GM18511 (cell line): ENCODE measurements at regions not wholly inside any gene's neighbourhood (a gene's known extent, or its start where the extent isn't known, plus 50 kb on each side); places are given as distances from the start of the nearest gene placed in this dataset.
"Not testable (repeated sequence)": the region's sequence is repeated elsewhere in the genome, so short reads cannot be mapped to it uniquely, and the experiment has no call there.

Source experiments
- ATAC-seq: cut with Tn5 transposase; IDR thresholded peaks from one replicate; pipeline ENCODE4 v1.9.1; 2021; ENCODE audit warnings: mild to moderate bottlenecking, moderate library complexity; ENCODE audit not compliant: unreplicated experiment

DNA sequence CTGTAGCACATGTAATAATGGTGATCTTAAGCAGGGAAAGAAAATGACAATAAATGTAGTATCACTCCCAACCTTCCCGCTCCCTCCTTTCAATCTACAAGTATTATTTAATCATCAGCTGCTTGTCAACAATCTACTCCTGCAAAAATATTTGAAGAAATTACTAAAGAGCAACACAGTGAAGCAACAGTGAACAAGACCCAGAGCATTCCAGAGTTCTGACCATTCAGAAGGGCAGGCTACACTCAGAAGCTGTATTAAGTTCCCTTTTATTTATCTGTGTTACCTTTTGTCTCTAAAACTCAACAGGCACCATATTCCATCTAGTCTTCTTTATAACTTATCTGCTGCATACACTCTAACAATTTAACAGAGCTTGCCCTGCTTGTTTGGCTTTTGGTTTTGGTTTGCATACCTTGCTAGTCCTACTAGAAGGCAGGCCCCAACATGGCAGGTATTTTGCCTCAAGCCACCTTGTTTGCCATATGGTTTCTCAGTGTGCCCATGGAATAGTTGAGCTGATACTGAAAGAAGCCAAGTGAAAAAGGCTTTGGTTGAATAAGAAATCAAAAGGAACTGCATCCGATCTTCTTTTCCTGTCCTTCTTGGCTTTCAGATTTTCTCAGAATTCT, 253.9 kb downstream of the CEMIP2 start:
- ATAC-seq, result no peak

DNA sequence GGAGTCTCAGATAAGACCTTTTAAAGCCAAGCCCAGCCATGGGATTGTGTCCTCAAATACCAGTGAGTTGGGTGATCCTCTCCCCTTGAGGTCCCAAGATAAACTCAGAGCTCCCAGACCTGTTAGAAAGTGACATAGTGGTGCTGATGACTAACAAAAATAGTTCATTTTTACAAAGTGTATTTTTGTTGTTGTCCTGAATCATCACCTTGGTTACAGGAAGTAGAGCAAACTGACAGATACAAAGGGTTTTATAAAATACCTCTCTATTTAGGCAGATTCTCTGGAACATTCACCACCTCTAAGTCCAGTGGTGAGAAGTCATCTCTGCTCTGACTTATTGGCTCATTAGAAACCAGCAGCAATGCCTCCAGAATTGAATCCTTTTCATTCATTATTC, 259.3 kb downstream of the CEMIP2 start:
- no peak for ATAC-seq

GRCh38 chr9:71508141-71508540, 260.2 kb downstream of the CEMIP2 start:
- not testable (repeated sequence) for ATAC-seq

DNA sequence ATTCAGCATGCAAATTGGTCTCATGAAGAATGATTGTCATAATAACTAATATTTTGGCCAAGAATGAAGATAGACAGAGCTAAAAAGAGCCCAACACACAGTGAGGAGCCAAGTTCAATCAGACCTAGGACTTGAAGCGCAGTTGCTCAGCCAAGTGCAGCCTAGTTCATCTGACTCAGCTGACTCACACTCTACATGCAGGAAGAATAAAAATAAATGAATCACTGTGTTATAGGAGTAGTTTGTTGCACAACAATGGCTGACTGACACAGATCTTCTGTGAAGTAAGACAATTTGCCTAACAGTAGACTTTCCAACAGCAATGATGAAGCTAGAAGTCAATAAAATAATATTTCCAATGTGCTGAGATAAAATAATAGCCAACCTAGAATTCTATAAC, 261.5 kb downstream of the CEMIP2 start:
- ATAC-seq, result no peak

DNA sequence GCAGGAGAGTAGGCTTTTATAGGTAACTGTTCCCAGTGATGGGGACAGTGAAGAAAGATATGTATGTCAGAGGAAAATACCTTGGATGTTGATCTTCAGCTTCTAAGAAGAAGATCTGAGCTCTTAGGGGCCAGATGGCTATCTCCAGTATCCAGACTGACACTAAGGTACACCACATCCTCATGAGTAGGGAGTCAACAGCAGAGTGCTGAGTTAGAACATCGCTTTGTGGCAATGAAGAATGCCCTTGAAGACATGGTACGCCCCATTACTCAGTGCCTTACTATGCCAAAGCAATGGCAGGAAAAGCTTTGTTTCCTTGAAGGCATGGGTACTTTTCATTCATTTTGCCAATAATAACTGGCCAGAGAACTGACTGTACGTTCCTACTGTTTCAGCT, 263.7 kb downstream of the CEMIP2 start:
- ATAC-seq, result no peak

DNA sequence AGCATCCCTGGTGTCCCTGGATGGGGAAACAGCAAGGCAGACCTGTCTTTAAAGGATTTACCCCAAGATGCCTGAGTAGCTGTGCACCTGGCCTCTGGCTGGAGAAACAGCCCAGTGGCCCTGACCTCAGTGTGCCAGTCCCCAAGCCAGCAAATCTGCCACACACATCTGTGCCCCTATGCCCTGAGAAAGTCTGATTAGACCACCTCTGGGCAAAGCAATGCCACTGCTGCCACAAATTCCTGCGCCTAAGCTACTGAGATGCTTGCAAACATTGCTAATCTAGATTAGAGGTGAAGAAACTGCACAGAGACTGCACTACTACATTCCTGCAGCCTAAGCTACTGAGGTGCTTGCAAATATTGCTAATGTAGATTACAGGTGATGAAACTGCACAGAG, 269.6 kb downstream of the CEMIP2 start:
- ATAC-seq, result no peak

- peak; percentile 50 for ATAC-seq
Measured at GRCh38 chr9:71490810-71491209, 277.5 kb downstream of the CEMIP2 start.

- ATAC-seq, result no peak
Measured at GRCh38 chr9:71487061-71487460, 281.3 kb downstream of the CEMIP2 start.

GRCh38 chr9:71485326-71485725, 283.0 kb downstream of the CEMIP2 start:
- no peak for ATAC-seq

GRCh38 chr9:71483436-71483835, 284.9 kb downstream of the CEMIP2 start:
- no peak for ATAC-seq

GRCh38 chr9:71479621-71480020, 288.7 kb downstream of the CEMIP2 start:
- ATAC-seq, result no peak

DNA sequence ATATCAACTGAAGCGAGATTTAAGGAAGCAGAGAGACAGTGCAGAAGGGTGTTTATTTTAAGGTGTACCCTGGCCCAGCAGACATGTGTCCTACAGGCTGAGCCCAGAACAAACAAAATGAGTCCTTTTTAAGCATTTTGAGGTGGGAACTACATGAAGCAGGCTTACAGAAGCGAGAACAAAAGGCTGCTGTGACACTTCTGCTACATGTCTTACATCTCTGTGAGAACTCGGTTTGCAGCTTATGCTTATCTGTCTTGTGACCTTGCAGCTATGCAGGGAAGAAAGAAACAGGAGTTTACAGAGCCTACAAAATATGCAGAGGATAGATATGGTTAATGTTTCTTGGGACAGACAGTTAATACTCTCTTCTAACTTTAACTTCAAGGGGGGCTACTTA, 295.9 kb downstream of the CEMIP2 start:
- ATAC-seq, result no peak

DNA sequence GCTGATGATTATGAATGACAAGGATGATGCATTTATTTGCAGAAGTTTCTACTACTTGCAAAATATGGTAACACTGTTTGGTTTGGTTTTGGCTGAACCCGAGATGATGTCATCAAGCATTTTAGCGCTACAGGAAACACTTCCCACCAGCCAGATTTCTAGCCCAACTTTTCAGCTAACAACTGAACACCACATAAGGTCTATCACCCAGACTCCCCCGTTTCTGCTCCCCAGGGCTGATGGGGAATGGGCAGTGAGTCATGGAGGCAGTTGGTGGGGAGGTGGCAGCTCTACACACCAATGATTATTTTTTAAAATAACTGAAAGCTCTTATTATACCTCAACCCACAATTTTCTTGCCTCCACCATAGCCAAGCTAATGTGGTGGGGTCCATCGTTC, 302.9 kb downstream of the CEMIP2 start:
- no peak for ATAC-seq

DNA sequence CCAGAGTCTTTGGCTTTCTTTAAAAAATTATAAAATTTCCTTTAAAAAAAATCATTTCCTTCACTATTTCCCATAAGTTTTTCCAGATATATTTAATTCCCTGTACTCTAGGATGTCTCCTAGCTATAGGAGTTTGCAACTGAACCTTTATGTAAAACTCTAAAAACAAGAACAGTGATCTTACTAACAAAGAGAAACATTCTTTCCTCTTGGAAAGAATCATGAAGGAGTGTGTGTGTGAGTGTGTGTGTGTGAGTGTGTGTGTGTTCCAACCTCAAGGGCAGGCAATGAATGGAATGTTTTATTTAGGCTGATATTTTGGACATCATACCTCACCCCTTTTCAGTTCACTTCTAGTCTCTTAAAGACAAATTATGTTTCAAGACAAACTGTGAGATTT, 309.2 kb downstream of the CEMIP2 start:
- ATAC-seq, result no peak

DNA sequence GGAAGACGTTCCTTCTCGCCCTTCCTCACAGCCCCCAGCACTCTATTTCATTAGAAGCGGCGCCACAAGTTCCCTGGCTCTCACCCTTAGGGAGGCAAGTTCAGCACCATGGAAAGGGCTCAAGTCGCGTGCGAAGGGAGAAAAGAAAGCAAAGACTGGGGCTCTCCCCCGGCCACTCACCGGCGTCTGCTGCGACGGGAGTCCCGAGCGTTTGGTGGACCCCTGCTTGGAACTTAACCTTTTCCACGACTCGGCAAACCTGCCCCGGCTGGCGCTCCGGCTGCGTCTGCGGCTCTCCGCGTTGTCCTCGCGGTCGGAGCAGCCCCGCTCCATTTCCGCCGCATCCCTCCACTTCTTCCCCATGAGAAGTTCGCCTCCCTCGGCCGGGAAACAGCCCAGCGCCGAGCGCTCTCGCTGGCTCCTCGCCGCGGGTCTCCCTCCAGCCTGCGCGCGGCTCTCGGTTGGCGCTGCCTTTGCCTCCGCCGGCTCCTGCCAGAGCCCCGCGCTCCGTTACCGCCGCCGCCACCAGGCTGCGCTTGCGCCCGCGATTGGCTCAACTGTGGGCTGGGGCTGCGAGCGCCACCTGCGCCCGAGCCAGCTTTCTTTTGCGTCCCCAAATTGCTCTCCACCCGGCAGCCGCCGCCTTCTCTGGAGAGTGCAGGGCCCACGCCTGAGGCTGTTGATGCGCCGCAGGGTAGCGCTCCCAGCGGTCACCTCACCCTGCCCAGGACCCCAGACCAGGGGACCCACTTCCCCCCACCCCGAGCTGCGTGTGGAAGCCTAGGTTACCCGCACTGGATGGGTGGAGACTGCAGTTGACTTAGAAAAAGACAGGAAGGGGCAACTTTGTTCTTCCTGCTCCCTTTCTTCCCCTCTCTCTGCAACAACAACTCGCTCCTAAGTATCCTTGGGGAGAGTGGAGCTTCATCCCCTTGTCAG, 321.6 kb downstream of the CEMIP2 start:
- peak; percentile 84 for ATAC-seq

DNA sequence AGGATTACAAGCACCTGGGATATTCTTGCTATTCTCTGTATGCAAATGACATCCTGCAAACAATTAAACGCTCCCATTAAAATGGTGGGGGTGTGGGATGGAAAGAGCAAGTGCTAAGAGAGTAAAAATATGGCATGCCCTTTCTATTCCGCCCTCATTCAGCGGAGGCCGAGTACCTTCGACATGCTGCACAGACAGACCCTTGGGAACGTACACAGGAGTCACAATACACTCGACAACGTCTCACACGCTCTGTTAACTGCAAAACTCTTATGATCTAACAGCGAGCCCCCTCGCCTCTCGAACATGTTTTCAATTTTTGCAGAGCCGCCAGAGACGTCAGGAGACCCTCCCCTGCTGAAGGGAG, 322.2 kb downstream of the CEMIP2 start:
- ATAC-seq, result no peak

DNA sequence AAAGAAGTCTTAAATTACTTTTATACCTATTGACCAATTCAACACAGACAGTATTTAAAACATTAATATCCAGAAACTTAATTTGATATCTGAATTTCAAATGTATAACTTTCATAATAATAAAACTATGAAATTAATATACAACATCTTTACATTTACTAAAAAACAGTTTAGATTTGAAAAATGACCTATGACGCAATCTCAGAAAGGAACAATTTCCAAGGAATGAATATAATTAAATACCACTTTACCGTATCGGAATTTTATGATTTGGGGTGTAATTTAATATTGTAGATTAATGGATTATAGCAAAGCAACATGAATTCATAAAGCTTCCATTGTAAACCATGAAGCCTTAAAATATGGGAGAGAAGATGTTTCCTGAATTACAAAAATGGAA, 321.5 kb upstream of the TRPM3 start:
- no peak for ATAC-seq

GRCh38 chr9:71441266-71441665, 319.8 kb upstream of the TRPM3 start:
- ATAC-seq, result no peak

DNA sequence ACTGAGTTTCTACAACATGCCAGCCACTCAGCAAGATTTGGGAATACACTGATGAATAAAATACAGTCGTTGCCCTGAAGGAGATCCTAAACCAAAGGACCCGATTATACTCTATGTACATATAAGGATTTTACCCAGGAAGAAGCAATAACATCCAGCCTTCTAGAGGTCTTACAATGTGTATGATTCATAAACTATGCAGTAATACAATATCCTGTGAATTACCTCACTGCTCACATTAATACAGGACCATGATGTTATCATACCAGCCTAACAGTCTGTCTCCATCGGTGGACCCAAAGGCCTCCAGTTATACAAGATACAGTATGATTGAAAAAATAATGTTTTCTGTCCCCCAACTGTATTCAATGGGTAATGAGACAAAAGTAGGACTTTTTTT, 310.5 kb upstream of the TRPM3 start:
- ATAC-seq, result no peak

DNA sequence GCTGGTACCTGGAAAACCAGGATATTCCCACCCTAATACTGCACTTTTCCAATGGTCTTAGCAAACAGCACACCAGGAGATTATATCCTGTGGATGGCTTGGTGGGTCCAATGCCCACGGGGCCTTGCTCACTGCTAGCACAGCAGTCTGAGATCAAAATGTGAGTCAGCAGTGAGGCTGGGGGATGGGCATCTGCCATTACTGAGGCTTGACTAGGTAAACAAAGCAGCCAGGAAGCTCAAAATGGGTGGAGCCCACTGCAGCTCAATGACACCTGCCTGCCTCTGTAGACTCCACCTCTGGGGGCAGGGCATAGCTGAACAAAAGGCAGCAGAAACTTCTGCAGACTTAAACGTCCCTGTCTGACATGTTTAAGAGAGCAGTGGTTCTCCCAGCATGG, 285.9 kb upstream of the TRPM3 start:
- not testable (repeated sequence) for ATAC-seq

GRCh38 chr9:71403106-71403505, 281.7 kb upstream of the TRPM3 start:
- no peak for ATAC-seq

DNA sequence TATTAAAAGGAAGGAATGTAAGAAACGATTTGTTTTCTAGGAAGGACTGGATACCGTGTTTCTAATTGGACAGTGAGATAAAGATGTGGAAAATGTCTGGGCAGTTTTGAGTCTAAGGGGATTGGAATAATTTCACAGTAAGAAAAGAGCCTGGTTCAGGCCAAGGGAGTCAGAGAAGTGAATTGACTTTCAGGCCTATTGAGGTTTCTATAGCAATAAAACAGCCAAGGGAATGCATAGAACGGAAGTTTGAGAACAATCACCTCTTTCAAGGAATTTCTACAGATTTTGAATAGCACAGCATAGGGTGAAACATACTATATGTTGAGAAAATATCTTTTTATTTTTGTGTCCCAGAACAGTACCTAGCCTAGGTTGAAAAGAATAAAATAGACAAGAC, 271.6 kb upstream of the TRPM3 start:
- no peak for ATAC-seq
